SW480 (cell line): ENCODE measurements at regions not wholly inside any gene's neighbourhood (a gene's known extent, or its start where the extent isn't known, plus 50 kb on each side); places are given as distances from the start of the nearest gene placed in this dataset.
A peak's percentile ranks its signal among the peaks of the same experiment; 100 is the strongest.

Experiments
- DNase-seq: peaks from one replicate; pipeline ENCODE4 v3.0.0-alpha.2; 2016; ENCODE audit warnings: low spot score

DNA sequence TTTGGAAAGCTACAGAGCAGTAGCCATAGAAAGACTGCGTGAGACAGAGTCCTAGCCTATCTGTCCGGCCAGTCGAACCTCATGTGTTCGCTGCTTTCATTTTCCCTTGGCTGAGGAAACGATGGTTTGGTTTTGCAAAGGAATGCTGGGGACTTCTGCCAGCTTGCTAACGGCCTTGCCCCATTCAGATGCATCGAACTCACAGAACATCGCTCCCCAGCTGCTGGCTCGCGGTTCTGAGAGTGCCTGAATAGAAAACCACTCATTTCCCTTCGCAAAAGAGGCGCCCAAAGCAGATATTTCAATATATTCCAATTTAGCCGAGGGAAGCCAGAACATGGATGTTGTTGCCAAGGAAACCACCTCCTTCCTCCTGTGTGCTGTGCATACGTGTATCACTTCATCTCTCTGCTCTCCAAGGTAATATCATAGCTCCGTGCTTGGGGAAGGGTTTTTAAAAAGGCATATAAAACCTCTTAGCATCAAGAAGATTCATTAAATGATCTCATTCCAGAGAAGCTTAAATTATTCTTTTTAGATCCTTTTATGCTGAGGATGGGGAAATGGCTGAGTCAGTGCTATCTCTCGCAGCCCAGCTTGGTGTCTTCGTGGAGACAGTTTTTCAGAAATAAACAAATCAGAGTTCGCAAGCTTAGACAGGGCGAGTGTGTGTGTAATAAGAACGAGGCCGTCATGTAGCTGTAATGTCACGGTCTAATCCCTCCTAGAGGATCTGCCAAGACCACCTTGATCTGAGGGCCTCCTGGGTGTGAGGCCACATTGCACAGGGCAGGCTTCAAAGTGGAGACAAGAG, 215.2 kb downstream of the RPS24 start:
- DNase-seq, result no peak

DNA sequence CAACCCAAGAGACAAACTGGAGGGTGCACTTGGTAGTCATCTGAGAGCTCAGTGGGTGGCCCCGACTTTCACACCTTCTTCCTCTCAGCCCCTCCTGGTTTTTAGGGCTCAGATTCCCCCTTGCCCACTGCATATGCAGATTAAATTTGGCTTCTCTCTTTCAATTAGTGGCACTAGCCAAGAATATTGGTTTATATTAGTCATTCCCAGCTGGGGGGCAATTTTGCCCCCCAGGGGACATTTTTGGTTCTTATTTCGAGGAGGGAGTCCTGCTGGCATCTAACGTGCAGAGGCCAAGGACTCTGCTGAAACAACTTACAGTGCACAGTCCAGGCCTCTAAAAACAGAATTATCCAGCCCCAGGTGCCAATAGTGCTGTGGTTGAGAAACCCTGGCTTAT, 216.0 kb downstream of the RPS24 start:
- no peak for DNase-seq

DNA sequence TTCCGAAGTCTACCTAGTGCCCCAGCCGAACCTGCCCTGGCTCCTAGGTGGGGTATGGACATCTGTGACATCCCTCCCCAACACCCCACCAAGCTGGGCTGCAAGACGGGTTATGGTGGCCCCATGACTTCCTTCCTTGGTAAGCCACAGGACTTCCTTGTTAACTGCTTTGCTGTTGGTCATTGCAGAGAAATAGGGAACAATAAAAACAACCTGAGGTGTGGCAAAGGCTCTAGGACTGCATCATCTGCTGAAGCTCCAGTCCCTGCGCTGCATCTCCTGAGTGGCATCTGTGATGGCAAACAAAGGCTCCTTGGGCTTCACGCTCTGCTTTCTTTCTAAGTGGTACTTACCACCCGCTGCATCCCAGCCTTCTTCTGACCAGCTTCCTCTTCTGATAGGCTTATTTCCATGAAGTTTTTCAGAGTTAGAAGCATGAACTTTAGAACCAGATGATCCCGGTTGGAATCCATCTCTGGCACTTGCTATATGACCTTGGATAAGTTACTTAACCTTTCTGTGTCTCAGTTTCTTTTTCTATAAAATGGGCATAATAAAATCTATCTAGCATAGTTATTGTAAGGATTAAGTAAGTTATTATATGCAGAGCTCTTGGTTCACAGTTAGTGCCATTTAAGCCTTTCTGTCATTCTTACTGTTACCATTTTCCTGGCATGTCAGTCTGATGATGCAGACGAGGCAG, 216.8 kb downstream of the RPS24 start:
- no peak for DNase-seq

DNA sequence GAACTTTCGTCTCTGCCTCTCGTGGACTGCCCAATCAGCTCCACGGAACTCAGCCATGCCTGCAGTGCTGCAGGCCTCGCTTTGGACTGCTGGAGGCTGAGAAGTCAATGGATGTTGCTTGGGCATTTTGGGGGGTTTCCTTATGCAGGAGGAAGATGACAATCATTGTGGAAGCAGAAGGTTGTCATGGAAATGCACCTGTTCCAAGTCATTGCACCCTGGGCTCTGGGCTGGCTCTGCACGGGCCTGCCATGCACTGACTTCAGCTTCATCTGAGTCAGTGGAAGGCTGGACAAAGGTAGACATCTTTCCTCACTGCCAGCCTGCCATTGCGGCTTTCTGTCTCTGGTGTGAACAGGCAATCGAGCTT, 217.3 kb downstream of the RPS24 start:
- no peak for DNase-seq

DNA sequence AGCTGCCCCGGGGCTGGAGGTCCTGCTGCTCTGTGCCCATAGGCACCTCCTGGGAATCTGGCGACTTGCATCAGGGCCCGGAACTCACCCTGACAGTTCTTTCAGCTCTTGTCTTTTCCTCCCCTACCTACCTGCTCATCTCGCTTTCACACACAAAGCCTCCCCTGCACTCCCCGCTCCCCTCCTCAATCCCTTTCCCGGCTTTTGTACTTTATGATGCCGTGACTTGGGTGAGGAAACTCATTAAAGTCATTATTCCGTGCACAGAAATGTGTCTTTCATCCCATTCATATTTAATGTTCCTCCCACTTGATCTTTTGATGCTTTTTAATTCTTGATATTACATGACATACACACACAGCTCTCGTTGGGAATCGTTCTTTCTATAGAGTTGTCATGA, 218.6 kb downstream of the RPS24 start:
- no peak for DNase-seq

DNA sequence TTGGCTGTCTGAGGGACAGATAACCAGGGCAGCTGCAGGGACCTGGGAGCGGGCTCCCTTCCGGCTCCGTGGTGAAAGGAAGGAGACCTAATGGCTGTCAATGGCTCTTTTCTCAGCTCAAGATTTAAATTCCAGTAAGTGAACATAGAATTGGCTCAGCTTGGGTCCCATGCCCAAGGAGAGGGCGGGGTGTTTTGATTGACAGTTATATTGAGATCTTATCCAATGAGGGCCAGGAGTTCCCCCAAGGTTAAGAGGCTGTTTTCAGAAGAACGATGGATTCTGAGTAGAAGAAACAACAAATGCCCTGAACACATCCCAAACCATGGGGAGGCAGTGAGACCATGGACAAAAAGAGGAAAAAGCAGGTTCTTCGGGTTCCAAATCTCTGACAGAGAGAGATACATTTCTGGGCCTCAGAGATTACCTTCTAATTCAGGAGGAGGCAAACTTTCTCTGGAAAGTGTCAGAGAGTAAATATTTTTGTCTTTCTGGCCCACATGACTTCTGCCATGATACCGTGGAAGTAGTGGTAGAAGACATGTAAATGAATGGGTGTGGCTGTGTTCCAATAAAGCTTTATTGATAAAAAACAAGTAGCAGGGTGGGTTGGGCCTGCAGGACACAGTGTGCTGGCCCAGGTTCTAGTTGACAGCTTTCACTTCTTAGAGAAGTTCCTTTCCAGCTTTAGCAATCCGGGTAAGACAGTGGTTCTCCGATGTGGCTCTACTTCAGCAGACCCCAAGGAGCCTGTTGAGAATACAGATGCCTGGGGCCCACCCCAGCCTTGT, 219.6 kb downstream of the RPS24 start:
- DNase-seq, result no peak

DNA sequence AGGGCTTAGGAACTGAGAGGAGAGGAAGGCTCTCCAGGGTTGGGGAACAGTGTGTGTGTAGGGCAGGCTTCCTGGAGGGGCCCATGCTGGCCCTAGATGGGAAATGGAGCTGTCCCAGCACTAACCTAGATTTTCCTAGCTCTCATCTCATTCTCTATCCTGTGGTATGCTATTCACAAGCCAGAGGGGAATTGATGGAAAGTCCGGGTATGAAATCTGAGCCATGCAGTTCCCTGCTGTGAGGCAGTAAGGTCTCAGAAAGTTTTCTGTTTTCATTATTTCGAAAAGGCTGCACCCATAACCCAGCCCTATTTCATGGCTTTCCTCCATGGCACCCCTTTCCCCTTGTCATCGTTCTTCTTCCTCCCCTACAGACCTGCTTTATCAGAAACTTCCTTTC, 220.3 kb downstream of the RPS24 start:
- no peak for DNase-seq

DNA sequence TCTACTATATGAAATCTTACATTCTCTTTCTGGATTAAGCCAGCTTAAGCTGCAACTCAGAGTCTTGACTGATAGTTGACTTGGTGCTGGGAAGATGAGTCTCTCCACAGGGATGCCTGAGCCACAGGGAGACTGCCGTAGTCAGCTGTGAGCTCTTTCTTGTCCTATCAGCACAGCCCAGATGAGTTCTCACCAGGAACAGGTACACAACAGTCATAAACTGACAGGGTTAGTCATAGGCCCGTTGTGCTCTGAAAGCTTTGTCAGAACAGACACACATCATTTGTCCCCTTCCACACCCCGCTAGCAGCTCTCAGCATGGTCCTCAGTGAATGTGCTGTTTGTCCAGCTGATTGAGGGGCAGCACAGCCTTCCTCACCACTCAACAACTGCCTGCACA, 221.6 kb downstream of the RPS24 start:
- peak; percentile 24 for DNase-seq

DNA sequence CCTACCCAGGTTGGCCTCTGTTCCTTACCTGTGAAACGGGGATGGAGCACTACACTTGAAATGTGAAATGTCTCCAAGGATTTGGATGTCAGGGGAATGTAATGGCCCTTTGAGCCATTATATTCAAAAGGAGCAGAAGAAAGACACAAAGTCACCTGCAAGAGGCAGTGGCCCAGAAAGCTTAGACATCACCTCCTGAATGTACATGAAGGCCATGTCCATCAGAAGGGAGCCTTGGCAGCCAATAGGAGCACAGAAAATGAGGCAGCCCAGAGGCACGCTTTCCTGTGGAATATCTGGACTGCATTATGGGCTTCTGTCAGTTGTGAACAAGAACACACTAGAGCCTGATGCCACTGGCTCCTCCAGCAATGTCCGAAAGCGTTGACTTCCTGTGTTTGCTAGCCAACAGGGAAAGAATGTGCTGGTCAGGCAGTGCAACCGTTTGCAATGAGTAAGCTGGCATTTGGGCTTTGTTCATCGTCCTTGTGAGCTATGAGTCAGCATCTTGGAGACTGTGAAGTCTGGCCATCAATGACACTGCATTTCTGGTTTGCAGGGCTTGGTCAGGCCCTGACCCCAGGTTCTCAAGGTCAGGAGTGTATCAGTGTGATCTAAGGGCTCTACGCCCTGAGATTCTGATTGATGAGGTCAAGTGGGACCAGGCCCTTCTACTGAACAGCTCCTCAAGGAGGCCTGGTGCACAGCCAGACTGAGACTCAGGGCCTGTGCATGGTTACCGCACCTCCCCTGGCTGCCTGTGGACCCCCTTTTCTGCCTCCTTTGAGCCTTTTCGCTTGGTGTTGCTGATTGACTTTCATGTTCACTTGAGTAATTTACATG, 222.4 kb downstream of the RPS24 start:
- peak; percentile 83 for DNase-seq

DNA sequence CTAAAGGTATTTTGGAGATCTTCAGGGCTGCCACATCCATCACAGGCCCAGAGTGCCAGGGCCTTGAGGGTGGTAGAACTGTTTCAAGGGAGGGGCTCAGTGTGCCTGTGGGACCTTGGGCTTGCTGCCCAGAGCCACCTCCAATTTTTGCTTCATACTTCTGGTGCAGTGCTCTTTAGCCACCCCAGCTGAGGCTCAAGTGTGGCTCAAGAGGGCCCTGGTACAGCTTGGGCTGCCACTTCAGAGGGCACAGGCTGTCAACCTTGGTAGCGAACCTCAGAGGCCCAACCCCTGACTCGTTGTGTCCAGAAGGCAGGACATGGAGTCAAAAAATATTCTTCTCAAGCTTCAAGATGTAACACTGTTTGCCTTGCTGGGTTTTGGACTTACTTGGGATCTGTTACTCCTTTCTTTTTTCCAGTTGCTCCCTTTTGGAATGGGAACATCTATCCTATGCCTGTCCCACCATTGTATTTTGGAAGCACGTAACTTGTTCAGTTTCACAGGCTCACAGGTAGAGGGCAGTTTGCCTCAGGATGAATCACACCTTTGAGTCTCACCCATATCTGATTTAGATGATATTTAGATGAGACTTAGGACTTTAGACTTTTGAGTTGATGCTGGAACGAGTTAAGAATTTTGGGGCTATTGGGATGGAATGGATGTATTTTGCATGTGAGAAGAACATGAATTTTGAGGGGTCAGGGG, 224.8 kb downstream of the RPS24 start:
- no peak for DNase-seq

DNA sequence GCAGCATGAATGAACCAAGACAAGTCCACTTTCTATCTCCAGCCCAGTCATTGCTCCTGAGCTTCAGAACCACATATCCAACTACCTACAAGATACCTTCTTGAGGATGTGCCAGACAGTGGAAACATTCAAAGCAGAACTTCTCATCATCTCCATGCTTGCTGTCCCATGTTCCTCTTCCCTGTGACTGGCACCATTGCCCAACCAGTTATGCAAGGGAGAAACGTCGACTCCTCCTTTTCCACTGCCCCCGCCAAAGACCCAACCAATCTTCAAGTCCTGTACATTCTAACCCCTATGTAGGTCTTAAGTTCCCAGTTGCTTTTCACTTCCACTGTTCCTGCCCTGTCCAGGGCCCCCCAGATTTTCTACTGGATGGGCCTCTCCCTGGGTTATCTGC, 225.7 kb downstream of the RPS24 start:
- DNase-seq, result no peak

DNA sequence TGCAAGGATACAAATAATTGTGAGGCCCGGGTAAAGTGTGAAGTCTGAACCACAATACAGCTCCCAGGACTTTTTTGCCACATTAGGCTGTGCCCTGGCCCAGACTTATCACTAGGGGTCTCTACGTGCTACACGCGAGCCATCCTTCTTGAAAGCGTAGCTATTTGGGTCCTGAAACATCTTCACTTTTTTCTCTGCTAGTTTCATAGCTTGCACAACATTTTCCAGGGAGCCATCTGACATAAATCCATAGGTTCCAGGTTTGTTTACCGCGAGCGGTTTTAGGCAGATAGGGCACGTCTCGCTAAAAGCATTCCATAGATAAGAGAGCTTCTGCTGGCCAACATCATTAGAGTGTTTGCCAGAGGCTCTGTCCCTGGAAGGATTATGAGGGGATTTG, 226.5 kb downstream of the RPS24 start:
- DNase-seq, result no peak

DNA sequence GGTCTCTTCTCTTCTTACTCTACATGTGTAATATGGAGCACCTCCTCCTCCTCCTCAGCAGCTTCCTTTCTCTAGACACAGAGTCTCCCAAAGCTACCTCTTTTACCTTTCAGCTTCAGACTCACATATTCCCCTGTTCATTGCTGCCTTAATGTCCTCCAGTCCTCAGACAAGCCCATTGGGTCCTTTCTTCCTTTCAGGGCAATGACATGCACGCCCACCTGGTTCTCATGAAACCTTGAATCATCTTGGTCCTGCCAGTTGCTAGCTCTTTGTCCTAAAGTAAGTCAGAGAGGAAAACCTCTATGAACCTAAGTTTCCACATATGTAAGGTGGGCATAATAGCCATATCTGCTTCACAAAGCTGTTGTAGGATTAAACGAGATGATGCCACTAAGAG, 227.0 kb downstream of the RPS24 start:
- peak; percentile 18 for DNase-seq

DNA sequence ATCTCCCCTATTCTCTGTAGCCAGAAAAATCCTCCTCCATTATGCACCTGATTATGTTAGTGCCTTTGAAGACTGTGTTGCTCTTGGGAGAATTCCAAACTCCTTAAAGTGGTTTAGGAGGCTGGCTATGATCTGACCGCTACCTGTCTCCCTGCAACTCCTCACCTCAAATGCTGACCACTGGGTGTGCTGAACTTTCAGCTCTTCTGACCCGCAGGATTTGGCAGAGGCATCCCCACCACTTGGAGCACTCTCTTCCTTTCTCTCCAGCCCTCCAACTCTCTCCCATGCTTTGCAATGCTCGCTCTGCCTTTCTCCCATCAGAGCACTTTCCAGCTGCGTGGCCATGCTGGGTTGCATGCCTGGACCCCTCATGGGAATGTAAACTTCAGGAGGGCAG, 227.6 kb downstream of the RPS24 start:
- DNase-seq, result peak; percentile 73

DNA sequence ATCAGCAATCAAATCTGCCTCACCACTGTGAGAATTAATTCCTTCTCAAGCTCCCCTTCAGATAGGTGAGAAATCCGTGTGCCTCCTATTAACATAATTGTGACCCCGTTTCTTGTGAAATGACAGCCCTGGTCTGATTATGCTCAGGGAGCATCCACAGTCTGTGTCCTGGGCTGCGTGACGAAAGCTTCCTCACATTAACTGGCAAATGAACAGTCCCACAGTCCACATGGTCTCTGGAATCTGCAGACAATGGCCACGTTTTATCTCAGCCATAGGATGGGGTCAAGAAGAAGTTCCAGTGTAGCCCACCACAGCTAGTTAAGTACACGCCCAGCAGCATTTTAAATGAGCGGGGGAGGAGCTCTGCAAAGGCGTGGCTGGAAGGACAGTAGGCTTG, 229.2 kb downstream of the RPS24 start:
- no peak for DNase-seq

DNA sequence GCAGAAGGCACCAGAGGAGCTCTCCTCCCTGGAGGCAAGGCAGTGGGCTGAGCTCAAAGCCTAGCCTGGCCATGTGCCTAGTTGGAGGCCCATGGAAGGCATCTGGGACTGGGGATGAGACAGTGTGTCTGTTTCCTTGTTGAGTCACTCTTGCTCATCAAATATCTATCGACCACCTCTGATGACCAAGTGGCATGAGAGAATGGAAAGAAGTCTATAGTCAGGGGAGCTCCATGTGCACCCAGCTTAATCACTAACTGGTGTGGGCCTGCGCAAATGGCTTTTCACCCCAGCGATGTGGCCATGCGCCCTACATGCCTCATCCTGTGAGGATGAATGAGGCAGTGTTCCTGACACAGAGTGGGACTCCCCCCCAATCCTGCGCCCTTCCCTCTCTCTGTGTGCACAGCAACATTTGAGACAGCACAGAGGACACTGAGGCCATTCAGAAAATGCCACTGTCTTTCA, 229.9 kb downstream of the RPS24 start:
- no peak for DNase-seq

DNA sequence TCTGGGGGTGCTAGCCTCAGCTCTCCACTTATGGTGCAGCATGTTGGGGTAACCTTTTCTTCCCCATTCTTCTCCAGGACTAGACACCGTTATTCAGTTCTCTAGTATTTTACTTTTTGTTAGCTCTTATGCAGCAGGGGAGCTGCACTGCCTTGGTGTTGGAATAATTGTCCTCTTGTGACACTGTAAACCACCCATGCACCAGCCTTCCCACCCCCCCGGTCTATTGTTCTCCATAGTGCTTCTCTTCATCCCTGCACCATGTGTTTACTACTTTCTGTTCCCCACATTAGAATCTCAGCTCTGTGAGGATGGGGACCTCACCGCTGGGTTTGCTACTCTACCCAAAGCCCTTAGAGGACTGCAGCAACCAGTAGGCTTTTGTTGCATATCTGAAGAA, 230.7 kb downstream of the RPS24 start:
- no peak for DNase-seq

DNA sequence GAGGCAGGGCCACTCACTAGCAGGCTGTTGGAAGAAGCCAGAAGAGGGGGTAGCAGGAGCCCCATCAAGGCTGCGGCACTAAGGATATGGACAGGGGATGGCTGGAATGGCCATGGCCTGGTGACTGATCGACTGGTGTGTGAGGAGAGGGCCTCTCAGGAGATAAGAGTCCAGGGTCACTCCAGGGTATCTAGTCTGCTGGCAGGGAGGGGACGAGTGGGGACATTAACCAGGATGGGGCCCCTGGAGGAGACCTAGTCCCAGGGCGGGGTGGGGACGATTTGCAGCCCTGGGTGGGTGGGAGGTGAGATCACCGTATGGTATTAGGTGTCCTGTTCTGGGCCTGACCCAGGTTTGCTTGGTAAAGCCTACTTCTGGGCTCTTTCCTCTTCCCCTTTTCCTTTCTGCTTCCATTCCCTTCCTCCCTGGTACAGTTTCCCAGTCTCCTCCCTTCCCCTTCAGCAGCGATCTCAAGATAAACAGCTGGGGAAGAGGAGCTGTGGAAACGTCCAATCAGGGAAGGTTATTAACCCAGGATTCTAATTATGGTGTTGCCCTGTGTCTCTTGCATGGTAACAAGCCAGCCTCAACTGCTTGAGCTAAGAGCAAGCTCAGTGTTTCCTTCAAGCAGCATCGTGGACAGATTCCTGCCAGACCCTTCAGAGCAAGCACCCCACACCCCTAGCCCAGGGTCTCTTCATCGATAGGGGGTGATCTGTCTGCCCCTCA, 233.2 kb downstream of the RPS24 start:
- DNase-seq, result no peak

DNA sequence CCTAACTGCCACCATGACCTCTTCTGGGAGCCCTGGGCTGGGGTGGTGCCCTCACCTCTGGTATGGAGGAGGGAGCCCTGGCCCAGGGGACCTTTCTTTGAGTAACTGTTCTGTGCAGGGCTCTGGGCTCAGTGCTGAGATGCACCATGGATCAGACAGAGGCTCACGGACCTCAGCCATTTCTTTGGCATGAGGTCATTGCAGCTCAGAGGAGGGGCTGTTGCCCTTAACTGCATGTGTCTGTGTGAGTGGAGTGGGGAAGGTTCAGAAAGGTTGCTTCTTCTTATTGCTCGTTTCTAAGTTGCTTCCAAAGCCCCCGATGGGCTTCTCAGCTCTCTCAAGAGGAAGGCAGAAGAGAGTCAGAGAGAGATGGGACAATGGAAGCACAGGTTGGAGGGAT, 233.9 kb downstream of the RPS24 start:
- no peak for DNase-seq

DNA sequence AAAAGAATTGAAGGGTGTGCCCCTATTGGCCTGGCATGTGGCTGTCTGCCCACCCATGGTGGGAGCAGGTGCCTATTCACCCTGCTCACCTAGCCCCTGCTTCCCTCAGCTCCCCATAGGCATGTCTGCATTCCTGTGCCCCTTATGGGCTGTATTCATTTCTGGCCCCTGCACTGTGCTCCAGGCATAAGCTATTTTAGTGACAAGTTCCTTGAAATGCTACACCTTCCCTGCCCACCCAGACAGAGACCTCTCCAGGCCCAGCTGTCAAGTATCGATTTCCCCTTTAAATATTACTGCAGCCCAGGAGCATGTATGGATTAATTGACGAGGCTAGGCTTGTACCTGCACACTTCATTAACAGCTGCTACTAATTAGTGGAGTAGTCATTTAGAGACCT, 235.4 kb downstream of the RPS24 start:
- DNase-seq, result no peak

DNA sequence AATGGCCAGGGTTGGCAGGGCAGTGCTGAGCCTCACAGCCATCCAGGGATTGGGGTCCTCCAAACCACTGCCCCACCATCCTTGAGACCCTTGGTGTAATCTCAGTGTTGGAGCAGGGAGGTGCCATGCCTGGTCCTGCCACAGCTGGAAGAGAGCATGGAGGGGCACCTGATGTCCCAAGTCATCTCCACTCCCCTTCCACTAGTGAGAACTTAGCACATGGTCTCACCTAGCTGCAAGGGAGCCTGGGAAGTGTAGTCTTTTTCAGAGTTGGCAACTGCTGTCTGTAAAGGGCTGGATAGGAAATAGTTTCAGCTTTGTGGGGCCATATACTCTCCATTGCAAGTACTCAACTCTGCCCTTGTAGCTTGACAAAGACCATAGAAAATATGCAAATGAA, 238.7 kb downstream of the RPS24 start:
- DNase-seq, result no peak
